Aorta (tissue), 5 donors: ENCODE measurements at regions not wholly inside any gene's neighbourhood (a gene's known extent, or its start where the extent isn't known, plus 50 kb on each side); places are given as distances from the start of the nearest gene placed in this dataset.
A peak's percentile ranks its signal among the peaks of the same experiment; 100 is the strongest.

Source experiments
- ATAC-seq: fragments of 200-7000 bp; cut with Tn5 transposase; one replicate; pipeline ENCODE4 v1.9.1; 2022; ENCODE audit warnings: moderate library complexity; ENCODE audit not compliant: low FRiP score
- DNase-seq, 2 donors: peaks; one replicate each; pipeline ENCODE4 v3.0.0-alpha.2; 2020
- H3K27ac ChIP-seq, 2 donors: one replicate each; pipeline ENCODE4 v1.5.1; 2013; ENCODE audit warnings: low read length in 2 of 2, mild to moderate bottlenecking in 2 of 2, moderate library complexity in 2 of 2, control low read depth in 1 of 2, inconsistent platforms in 1 of 2, low read depth in 1 of 2
- H3K27me3 ChIP-seq, 2 donors: one replicate each; pipeline ENCODE4 v1.6.1; 2013; ENCODE audit warnings: control low read depth in 1 of 2, low read length in 1 of 2, mild to moderate bottlenecking in 1 of 2, moderate library complexity in 1 of 2; ENCODE audit not compliant: insufficient read depth in 2 of 2, control insufficient read depth in 1 of 2
- H3K36me3 ChIP-seq, 2 donors: one replicate each; pipeline ENCODE4 v1.6.1; 2013; ENCODE audit warnings: control low read depth in 1 of 2, low read length in 1 of 2, mild to moderate bottlenecking in 1 of 2; ENCODE audit not compliant: insufficient read depth in 2 of 2, control insufficient read depth in 1 of 2
- H3K4me1 ChIP-seq, 2 donors: one replicate each; pipeline ENCODE4 v1.6.1; 2013; ENCODE audit warnings: low read length in 2 of 2, control low read depth in 1 of 2, mild to moderate bottlenecking in 1 of 2, moderate library complexity in 1 of 2; ENCODE audit not compliant: insufficient read depth in 2 of 2, control insufficient read depth in 1 of 2
- H3K4me3 ChIP-seq, 2 donors: one replicate each; pipeline ENCODE4 v1.5.1; 2013; ENCODE audit warnings: low read length in 2 of 2, control low read depth in 1 of 2, mild to moderate bottlenecking in 1 of 2
- H3K9me3 ChIP-seq: one replicate; pipeline ENCODE4 v1.6.1; 2013; ENCODE audit warnings: mild to moderate bottlenecking, low read length; ENCODE audit not compliant: control insufficient read depth
- WGBS, 2 donors: extraction: QIAGEN DNeasy Blood & Tissue Kit; methylation state at CpG; one replicate each; pipeline ENCODE4 v1.1.7; 2013; 5-methylcytosine and 5-hydroxymethylcytosine counted together
- intact Hi-C, 2 donors: fragments of 100-400 bp; cut with DNase I; formaldehyde crosslinking; loops; one replicate each; pipeline versions ENCODE4 v1.14.2 to v1.15.0; 2022
- donor health status: healthy with polysubstance abuse.
- donor health status: Bipolar disorder and iron deficiency.
- donor health status: DM: no; HTN: no; CAD: no.
- donor health status: DM: no; HTN: no; CAD: no.
- donor health status: DM: yes; HTN: yes; CAD: no.

DNA sequence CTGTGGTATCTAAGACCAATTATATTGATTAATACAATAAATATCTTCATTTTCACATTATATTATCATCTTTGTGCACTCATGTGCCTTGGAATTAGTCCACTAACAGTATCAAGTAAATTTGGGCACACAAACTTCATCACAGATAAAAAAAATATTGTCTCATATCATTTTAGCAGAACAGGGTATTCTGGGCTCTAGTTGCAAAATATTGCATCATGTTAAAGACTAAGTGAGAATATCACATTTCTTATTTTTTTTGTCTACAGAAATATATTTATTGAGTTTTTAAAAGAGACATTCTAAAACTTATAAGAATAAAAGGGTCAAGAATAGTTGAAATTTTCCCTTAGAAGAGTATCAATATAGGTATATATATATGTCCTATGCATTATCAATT, 754.1 kb upstream of the MAN1A1 start:
- Histone ChIP-seq H3K4me3 (no peak overlapping the region), H3K9me3 (no peaks in the 10 kb centered on the region), H3K36me3 (no peaks in the 10 kb centered on the region), H3K27ac (no peak overlapping the region), H3K4me1 (no peaks in the 10 kb centered on the region), H3K27me3 (no peaks in the 10 kb centered on the region)
- intact Hi-C loops = no loop called here
- no peak for DNase-seq
- no peak for ATAC-seq

DNA sequence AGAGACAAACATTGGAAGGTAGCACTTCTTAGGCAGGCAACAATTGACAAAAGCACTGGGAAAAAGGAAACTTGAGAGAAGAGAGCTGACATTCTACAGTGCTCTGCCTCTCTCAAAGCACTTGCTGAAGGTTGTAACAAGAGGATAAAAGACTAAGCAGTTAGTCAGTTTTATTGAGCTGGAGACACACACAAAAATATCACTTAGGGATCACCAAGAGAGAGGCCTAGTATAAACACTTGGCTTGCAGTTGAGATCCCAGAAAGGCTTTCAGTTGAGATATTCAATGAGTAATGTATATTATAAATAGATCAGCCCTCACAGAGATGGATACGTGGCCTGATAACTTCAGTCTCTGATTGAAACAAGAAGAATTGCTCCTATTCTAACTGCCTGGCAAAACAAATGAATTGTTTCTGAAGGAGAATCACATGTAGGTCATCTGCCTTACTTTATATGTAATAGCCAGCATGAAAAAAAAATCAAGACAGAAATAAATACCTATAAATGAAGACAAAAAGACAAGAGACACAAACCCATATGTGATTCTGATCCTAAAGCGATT, 747.2 kb upstream of the MAN1A1 start:
- WGBS, 2 donors = 49 to 56% methylated on average over 2 of the region's 2 CpGs
- Histone ChIP-seq H3K27me3 (no peaks in the 10 kb centered on the region), H3K27ac (no peak overlapping the region), H3K4me1 (no peaks in the 10 kb centered on the region), H3K36me3 (no peaks in the 10 kb centered on the region), H3K9me3 (no peaks in the 10 kb centered on the region), H3K4me3 (no peak overlapping the region)
- DNase-seq (no peak), ATAC-seq (no peak)
- intact Hi-C loops = no loop called here

DNA sequence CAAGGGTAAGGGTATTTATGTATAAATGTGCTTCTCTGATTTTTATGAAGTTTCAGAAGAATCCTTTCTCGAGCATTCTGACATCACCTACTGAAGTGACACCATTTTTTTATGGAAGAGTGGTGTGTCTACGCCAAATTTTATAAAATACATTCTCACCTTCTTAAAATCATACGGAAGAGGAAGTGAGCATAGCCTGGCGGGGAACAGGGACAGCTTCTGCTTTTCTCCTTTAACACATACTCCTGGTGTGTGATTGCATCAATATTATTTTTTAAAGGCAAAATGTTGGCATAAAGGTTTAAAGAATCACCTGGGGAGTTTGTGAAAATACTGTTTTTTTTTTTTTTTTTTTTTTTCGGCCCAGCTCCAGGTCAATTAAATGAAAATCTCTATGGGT, 733.6 kb upstream of the MAN1A1 start:
- intact Hi-C loops = no loop called here
- no peaks in the 10 kb centered on the region for H3K27me3 ChIP-seq

DNA sequence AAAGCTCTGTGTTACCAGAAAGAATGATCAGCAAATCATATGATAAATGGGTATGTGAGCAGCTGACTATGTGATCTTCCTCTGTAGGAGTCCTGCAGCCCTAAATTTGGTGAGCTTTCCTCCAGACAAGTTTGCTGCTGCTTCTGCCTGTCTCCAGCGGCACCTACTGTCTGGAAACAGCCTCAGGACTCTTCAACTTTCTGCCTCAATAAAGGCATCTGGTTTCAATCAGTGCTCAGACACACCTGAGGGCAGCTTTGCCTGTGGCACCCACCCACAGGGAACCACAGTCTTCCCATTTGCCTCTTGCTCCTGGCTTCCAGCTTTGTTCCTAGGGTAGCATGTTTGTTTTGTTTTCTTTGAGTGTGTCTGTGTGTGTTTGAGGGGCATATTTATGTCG, 727.9 kb upstream of the MAN1A1 start:
- H3K4me3 ChIP-seq = no peak overlapping the region
- ATAC-seq (peak; percentile 33), DNase-seq (no peak)
- H3K4me1 ChIP-seq = no peaks in the 10 kb centered on the region
- H3K27me3 ChIP-seq = no peaks in the 10 kb centered on the region
- H3K27ac ChIP-seq = no peak overlapping the region
- intact Hi-C loops = no loop called here
- H3K36me3 ChIP-seq = no peaks in the 10 kb centered on the region
- H3K9me3 ChIP-seq = no peaks in the 10 kb centered on the region
- WGBS, 2 donors = 32 to 35% methylated on average over 2 of the region's 2 CpGs

More for the DNA sequence above, 733.6 kb upstream of the MAN1A1 start:
- ATAC-seq (no peak), DNase-seq (no peak)
- Histone ChIP-seq H3K4me3 (no peak overlapping the region), H3K9me3 (no peaks in the 10 kb centered on the region), H3K36me3 (no peaks in the 10 kb centered on the region), H3K27ac (no peak overlapping the region), H3K4me1 (no peaks in the 10 kb centered on the region)
- 70 to 79% methylated on average over 5 of the region's 5 CpGs for WGBS, 2 donors

DNA sequence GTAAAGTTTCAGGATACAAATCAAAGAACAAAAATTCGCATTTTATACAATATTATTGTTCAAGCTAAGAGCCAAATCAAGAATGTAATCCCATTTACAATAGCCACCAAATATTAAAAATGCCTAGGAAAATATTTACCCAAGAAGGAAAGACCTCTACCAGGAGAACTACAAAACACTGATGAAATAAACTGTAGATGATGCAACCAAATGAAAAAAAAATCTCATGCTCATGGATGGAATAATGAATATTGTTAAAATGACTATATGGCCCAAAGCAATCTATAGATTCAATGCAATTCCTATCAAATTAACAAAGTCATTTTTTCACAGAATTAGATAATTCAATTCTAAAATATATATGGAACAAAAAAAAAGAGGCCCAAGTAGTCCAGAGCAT, 708.8 kb upstream of the MAN1A1 start:
- Histone ChIP-seq H3K27ac (no peak overlapping the region), H3K4me1 (no peaks in the 10 kb centered on the region), H3K4me3 (no peak overlapping the region), H3K36me3 (no peaks in the 10 kb centered on the region), H3K27me3 (no peaks in the 10 kb centered on the region), H3K9me3 (no peaks in the 10 kb centered on the region)
- DNase-seq (no peak), ATAC-seq (no peak)
- WGBS, 2 donors = 30 to 43% methylated on average over 1 of the region's 1 CpG
- intact Hi-C loops = no loop called here

DNA sequence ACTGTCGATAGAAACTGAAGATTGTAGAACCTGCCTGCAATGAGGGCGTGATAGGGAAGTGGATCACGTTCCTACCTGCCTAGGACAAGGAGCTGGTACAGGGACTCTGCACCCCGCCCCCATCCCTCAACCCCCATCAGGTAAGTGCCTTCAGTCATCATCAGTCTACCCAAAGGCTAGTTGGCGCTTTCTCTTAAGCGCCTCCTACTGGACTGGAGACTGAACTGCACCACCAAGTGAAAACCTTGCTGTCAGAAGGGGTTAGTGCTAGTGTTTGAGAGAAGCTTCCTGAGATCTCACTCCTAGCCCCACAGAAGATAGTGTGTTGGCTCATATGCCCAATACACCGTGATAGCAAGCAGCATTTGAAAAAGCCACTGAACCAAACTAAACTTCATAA, 706.5 kb upstream of the MAN1A1 start:
- intact Hi-C loops = no loop called here
- H3K27me3 ChIP-seq = no peaks in the 10 kb centered on the region
- no peak overlapping the region for H3K4me3 ChIP-seq
- WGBS, 2 donors = 46 to 50% methylated on average over 7 of the region's 7 CpGs
- DNase-seq = no peak
- H3K27ac ChIP-seq = no peak overlapping the region
- no peaks in the 10 kb centered on the region for H3K9me3 ChIP-seq
- H3K4me1 ChIP-seq = no peaks in the 10 kb centered on the region
- H3K36me3 ChIP-seq = no peaks in the 10 kb centered on the region
- peak; percentile 11 for ATAC-seq

DNA sequence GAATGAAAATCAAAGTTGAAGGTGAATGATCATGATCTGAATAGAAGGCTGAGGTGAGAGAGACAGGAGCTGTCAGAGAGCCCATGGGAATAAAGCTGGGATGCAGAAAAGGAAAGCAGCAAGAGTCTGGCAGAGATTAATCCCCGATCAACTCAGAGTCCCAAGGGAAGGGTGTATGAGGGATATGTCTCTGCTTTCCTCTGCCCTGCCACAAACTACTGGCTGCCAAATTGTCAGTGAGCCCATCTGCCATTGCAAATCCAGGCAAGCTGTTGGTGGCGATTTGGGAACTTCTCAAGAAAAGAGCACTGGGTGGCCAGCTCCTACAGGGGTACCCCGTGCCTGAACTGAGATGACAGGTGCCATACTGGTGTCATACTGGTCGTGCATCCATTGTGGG, 705.5 kb upstream of the MAN1A1 start:
- no peak for ATAC-seq
- Histone ChIP-seq H3K27ac (no peak overlapping the region), H3K36me3 (no peaks in the 10 kb centered on the region), H3K4me3 (no peak overlapping the region), H3K4me1 (no peaks in the 10 kb centered on the region), H3K9me3 (no peaks in the 10 kb centered on the region), H3K27me3 (no peaks in the 10 kb centered on the region)
- DNase-seq = no peak
- WGBS, 2 donors = 60 to 61% methylated on average over 4 of the region's 4 CpGs
- intact Hi-C loops = no loop called here

DNA sequence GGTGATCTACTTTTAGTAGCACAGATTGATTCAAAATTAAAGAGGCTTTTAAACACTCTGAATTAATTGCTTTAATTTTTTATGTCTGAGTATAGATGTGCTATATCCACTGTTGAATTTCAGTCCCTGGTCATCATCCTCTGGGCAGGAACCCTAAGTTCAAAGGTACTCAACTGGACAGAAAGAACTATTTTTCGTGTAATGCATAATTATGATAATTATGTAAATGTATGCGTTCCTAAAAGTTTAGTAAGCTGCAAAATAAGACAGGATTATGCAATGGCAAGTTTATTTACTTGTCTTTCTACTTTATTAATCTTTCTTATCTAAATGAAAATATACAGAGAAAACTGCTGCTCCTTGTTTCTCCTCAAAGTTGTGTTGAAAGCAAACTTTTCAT, 690.1 kb upstream of the MAN1A1 start:
- ATAC-seq = no peak
- DNase-seq = no peak
- no peaks in the 10 kb centered on the region for H3K9me3 ChIP-seq
- WGBS, 2 donors = 59 to 72% methylated on average over 2 of the region's 2 CpGs
- H3K27me3 ChIP-seq = no peaks in the 10 kb centered on the region
- H3K4me1 ChIP-seq = no peaks in the 10 kb centered on the region
- no peaks in the 10 kb centered on the region for H3K36me3 ChIP-seq
- intact Hi-C loops = no loop called here
- H3K4me3 ChIP-seq = no peak overlapping the region
- no peak overlapping the region for H3K27ac ChIP-seq

DNA sequence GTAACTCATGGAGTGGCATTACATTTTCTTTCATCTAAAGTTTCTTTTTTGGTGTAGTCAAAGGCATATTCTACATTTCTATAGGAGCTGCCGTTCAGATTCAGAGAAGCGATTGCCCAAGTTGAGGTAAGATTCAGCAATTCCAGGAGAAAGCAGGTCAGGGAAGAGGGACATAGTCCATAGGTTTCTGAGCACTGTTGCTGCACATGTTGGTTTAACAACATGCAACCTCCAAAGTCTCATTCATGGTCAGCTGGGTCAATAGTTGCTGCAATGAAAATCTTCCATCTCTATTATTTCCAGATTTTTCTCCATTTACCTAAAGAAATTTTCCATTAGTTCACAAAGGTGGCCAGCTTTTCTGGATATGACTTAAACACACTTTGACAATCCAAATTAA, 682.3 kb upstream of the MAN1A1 start:
- 90 to 95% methylated on average over 2 of the region's 2 CpGs for WGBS, 2 donors
- Histone ChIP-seq H3K27ac (no peak overlapping the region), H3K27me3 (no peaks in the 10 kb centered on the region), H3K4me1 (no peaks in the 10 kb centered on the region), H3K9me3 (no peaks in the 10 kb centered on the region), H3K4me3 (no peak overlapping the region), H3K36me3 (no peaks in the 10 kb centered on the region)
- DNase-seq (no peak), ATAC-seq (no peak)
- intact Hi-C loops = no loop called here
